H1 (cell line): ENCODE measurements at regions not wholly inside any gene's neighbourhood (a gene's known extent, or its start where the extent isn't known, plus 50 kb on each side); places are given as distances from the start of the nearest gene placed in this dataset.

Source experiments
- CTCF ChIA-PET: fragments of 300-600 bp; sonication (Branson Sonifier 250); formaldehyde crosslinking; loops from one replicate; lab custom pipeline; 2021; ENCODE audit not compliant: partially characterized antibody; lab: Charles Lee
- POLR2A ChIA-PET: fragments of 300-600 bp; sonication (Branson Sonifier 250); formaldehyde crosslinking; loops from one replicate; lab custom pipeline; 2021; ENCODE audit warnings: inconsistent platforms; ENCODE audit not compliant: partially characterized antibody; lab: Charles Lee
- DNase-seq, 2 experiments: peaks; one replicate each; pipeline versions ENCODE4 v3.0.0 to v3.0.0-alpha.2; 2010 to 2022; ENCODE audit warnings: low spot score in 2 of 2, low read depth in 1 of 2, mixed read lengths in 1 of 2
- FAIRE-seq: peaks from 2 replicates; lab custom pipeline; 2011; peaks lifted over from hg19 to GRCh38; lab: Jason Lieb, UNC
- H2AFZ ChIP-seq: 2 replicates; pipeline ENCODE4 v1.8.1; 2012; ENCODE audit warnings: low read length, inconsistent platforms
- H2AK5ac ChIP-seq: 2 replicates; pipeline ENCODE4 v1.6.1; 2013; ENCODE audit warnings: low read depth, low read length
- H2BK120ac ChIP-seq: replicated peaks from 2 replicates; pipeline ENCODE3; 2013; ENCODE audit warnings: low read depth, low read length, inconsistent platforms
- H2BK12ac ChIP-seq: 2 replicates; pipeline ENCODE4 v1.6.1; 2013; ENCODE audit warnings: low read depth, low read length
- H2BK15ac ChIP-seq: 2 replicates; pipeline ENCODE4 v1.6.1; 2013; ENCODE audit warnings: low read length
- H2BK20ac ChIP-seq: 2 replicates; pipeline ENCODE4 v1.6.1; 2013; ENCODE audit warnings: low read length
- H2BK5ac ChIP-seq: 2 replicates; pipeline ENCODE4 v1.6.1; 2013; ENCODE audit warnings: low read depth, low read length
- H3K14ac ChIP-seq: 2 replicates; pipeline ENCODE4 v1.6.1; 2013; ENCODE audit warnings: inconsistent platforms; ENCODE audit not compliant: insufficient read length
- H3K18ac ChIP-seq: 2 replicates; pipeline ENCODE4 v1.6.1; 2013; ENCODE audit warnings: low read length; ENCODE audit errors: extremely low read depth
- H3K23ac ChIP-seq: 2 replicates; pipeline ENCODE4 v1.6.1; 2013; ENCODE audit warnings: inconsistent platforms; ENCODE audit not compliant: insufficient read length
- H3K23me2 ChIP-seq: 2 replicates; pipeline ENCODE4 v1.6.1; 2013; ENCODE audit warnings: low read depth, low read length
- H3K27ac ChIP-seq: 2 replicates; pipeline ENCODE4 v1.6.1; 2011; ENCODE audit warnings: low read depth, low read length, inconsistent platforms
- H3K27me3 ChIP-seq, 4 experiments: replicated peaks in 1 of 4; 1 replicate in 1 of 4; 2 replicates in 3 of 4; pipeline versions ENCODE4 v1.6.1 to v1.8.1; 2011 to 2013; ENCODE audit warnings: low read length in 3 of 4, mild to moderate bottlenecking in 3 of 4, inconsistent platforms in 2 of 4, mixed read lengths in 2 of 4, moderate library complexity in 1 of 4; ENCODE audit not compliant: control insufficient read depth in 3 of 4, insufficient read depth in 3 of 4; ENCODE audit errors: extremely low read depth in 1 of 4
- H3K36me3 ChIP-seq, 4 experiments: 2 replicates each; pipeline versions ENCODE4 v1.6.1 to v1.8.1; 2011 to 2013; ENCODE audit warnings: mild to moderate bottlenecking in 4 of 4, low read length in 3 of 4, moderate library complexity in 2 of 4, control low read depth in 1 of 4, inconsistent platforms in 1 of 4; ENCODE audit not compliant: insufficient read depth in 4 of 4, control insufficient read depth in 2 of 4
- H3K4ac ChIP-seq: replicated peaks from 2 replicates; pipeline ENCODE3; 2013; ENCODE audit warnings: low read length, low read depth, mixed read lengths, inconsistent platforms; ENCODE audit not compliant: insufficient read length
- H3K4me1 ChIP-seq, 4 experiments: replicated peaks in 1 of 4; 1 replicate in 1 of 4; 2 replicates in 3 of 4; pipeline versions ENCODE4 v1.6.1 to v1.8.1; 2011 to 2013; ENCODE audit warnings: low read length in 3 of 4, inconsistent platforms in 2 of 4, mixed read lengths in 1 of 4; ENCODE audit not compliant: insufficient read depth in 4 of 4, control insufficient read depth in 3 of 4
- H3K4me2 ChIP-seq, 2 experiments: 2 replicates each; pipeline versions ENCODE4 v1.6.1 to v1.8.1; 2011 to 2013; ENCODE audit warnings: low read depth in 2 of 2, low read length in 2 of 2, control low read depth in 1 of 2, inconsistent platforms in 1 of 2, mild to moderate bottlenecking in 1 of 2; ENCODE audit not compliant: insufficient read depth in 1 of 2
- H3K4me3 ChIP-seq, 4 experiments: fragments of 200-600, 300-600 bp in 1 of 4; sonication (generic), shearing (Covaris generic), sonication (Bioruptor Twin) in 1 of 4; 2 replicates each; pipeline versions ENCODE4 v1.5.1 to v1.8.1; 2011 to 2016; ENCODE audit warnings: low read length in 4 of 4, low read depth in 3 of 4, control low read depth in 2 of 4, inconsistent platforms in 2 of 4, mild to moderate bottlenecking in 2 of 4, mixed read lengths in 1 of 4, moderate library complexity in 1 of 4; ENCODE audit not compliant: insufficient read depth in 2 of 4; ENCODE audit errors: extremely low read depth in 1 of 4
- H3K56ac ChIP-seq: replicated peaks from 2 replicates; pipeline ENCODE3; 2013; ENCODE audit warnings: low read depth, mild to moderate bottlenecking, mixed read lengths, low read length, inconsistent platforms; ENCODE audit not compliant: insufficient read length
- H3K79me1 ChIP-seq: 2 replicates; pipeline ENCODE4 v1.6.1; 2013; ENCODE audit warnings: low read depth, low read length, control low read depth
- H3K79me2 ChIP-seq, 2 experiments: 2 replicates each; pipeline versions ENCODE4 v1.6.1 to v1.8.1; 2012 to 2013; ENCODE audit warnings: low read length in 2 of 2, mild to moderate bottlenecking in 2 of 2, inconsistent platforms in 1 of 2; ENCODE audit not compliant: insufficient read depth in 2 of 2, control insufficient read depth in 1 of 2
- H3K9ac ChIP-seq, 4 experiments: replicated peaks in 1 of 4; 1 replicate in 1 of 4; 2 replicates in 3 of 4; pipeline versions ENCODE4 v1.6.1 to v1.8.1; 2011 to 2013; ENCODE audit warnings: low read depth in 3 of 4, low read length in 3 of 4, control low read depth in 2 of 4, mild to moderate bottlenecking in 2 of 4, moderate library complexity in 2 of 4, inconsistent platforms in 1 of 4; ENCODE audit errors: extremely low read depth in 1 of 4
- H3K9me3 ChIP-seq, 2 experiments: 2 replicates each; pipeline versions ENCODE4 v1.6.1 to v1.8.1; 2012 to 2013; ENCODE audit warnings: mild to moderate bottlenecking in 2 of 2, moderate library complexity in 2 of 2, control low read depth in 1 of 2, inconsistent platforms in 1 of 2, low read depth in 1 of 2, low read length in 1 of 2, mixed read lengths in 1 of 2; ENCODE audit not compliant: insufficient read depth in 2 of 2
- H4K20me1 ChIP-seq, 2 experiments: replicated peaks in 1 of 2; 2 replicates each; pipeline versions ENCODE3 to v1.8.1; 2011 to 2013; ENCODE audit warnings: inconsistent platforms in 2 of 2, low read length in 2 of 2, mild to moderate bottlenecking in 1 of 2; ENCODE audit not compliant: insufficient read depth in 2 of 2, control insufficient read depth in 1 of 2
- H4K5ac ChIP-seq: 2 replicates; pipeline ENCODE4 v1.6.1; 2013; ENCODE audit warnings: low read length, low read depth, mixed read lengths, inconsistent platforms; ENCODE audit not compliant: insufficient read length
- H4K8ac ChIP-seq: 2 replicates; pipeline ENCODE4 v1.8.0; 2013; ENCODE audit warnings: mild to moderate bottlenecking, moderate library complexity, low read length, inconsistent platforms; ENCODE audit not compliant: insufficient read depth; ENCODE audit errors: extremely low read depth
- H4K91ac ChIP-seq: replicated peaks from 2 replicates; pipeline ENCODE3; 2013; ENCODE audit warnings: low read length, mixed read lengths, inconsistent platforms; ENCODE audit not compliant: insufficient read length
- E2F6 ChIP-seq: IDR thresholded peaks from 2 replicates; pipeline ENCODE4 v1.6.1; 2012; ENCODE audit warnings: inconsistent platforms
- MAX ChIP-seq: IDR thresholded peaks from 2 replicates; pipeline ENCODE4 v1.6.1; 2012; ENCODE audit warnings: inconsistent platforms
- WGBS, 2 experiments: shearing (Covaris generic) in 1 of 2; methylation state at CpG; one replicate each; pipeline versions ENCODE4 v1.1.6 to v1.1.7; 2013 to 2015; ENCODE audit warnings: low lambda C conversion rate in 2 of 2, mixed read lengths in 2 of 2, inconsistent platforms in 1 of 2, low coverage in 1 of 2, missing lambda C conversion rate in 1 of 2; ENCODE audit not compliant: insufficient replicate concordance in 2 of 2, insufficient coverage in 1 of 2, insufficient read length in 1 of 2; ENCODE audit errors: extremely low coverage in 1 of 2, missing lambda C conversion rate in 1 of 2; 5-methylcytosine and 5-hydroxymethylcytosine counted together

GRCh38 chr7:138188290-138188858 is 112.1 kb downstream of the AKR1D1 start:
- no peaks in the 10 kb centered on the region for H4K20me1 ChIP-seq
- H2BK120ac ChIP-seq = no peak overlapping the region
- FAIRE-seq (peak; percentile 19), DNase-seq (no peak)
- no peak overlapping the region for H3K4ac ChIP-seq
- CTCF ChIA-PET = interaction anchor here (0.7 to 1.1 kb wide), 3 partner anchors 10 to 322 kb away, joined by 3 read pairs; no protein-coding TSS in a partner anchor
- no peak overlapping the region for H3K4me3 ChIP-seq
- no peaks in the 10 kb centered on the region for H3K9me3 ChIP-seq
- H3K56ac ChIP-seq = no peak overlapping the region
- peak overlapping the region; percentile 27; the same call in 1 of the 2 replicates for H2BK12ac ChIP-seq
- H2BK15ac ChIP-seq = no peak overlapping the region
- peak overlapping the region; percentile 41; the same call in 1 of the 2 replicates for H2BK5ac ChIP-seq
- H4K91ac ChIP-seq = peak overlapping the region; percentile 95
- no peaks in the 10 kb centered on the region for H3K79me1 ChIP-seq
- H4K8ac ChIP-seq = no peak overlapping the region
- H3K14ac ChIP-seq = no peak overlapping the region
- no peak overlapping the region for H4K5ac ChIP-seq
- H3K23me2 ChIP-seq = no peaks in the 10 kb centered on the region; the same call in 1 of the 2 replicates
- no peaks in the 10 kb centered on the region; a peak in 1 of 7 replicates for H3K4me1 ChIP-seq
- TF ChIP-seq MAX (0 out of 2 replicates have a peak, but pooled peaks have one; percentile 14), E2F6 (no peak)
- WGBS, 2 experiments = 78% methylated on average over 8 of the region's 8 CpGs; no CpG with 5 or more reads in 1 of the 2 experiments
- 0 out of 2 replicates have a peak overlapping the region, but pooled peaks have one; percentile 39 for H3K27ac ChIP-seq
- H3K4me2 ChIP-seq = no peak overlapping the region
- H3K79me2 ChIP-seq = no peaks in the 10 kb centered on the region
- H3K36me3 ChIP-seq = peaks cover 0 to 9% (median 0%) of the 10 kb centered on the region in 4 experiments; a peak in 1 of 8 replicates
- no peak overlapping the region; the same call in 1 of the 2 replicates for H3K18ac ChIP-seq
- H3K23ac ChIP-seq = no peak overlapping the region
- no peak overlapping the region; the same call in 1 of the 2 replicates for H2BK20ac ChIP-seq
- H3K27me3 ChIP-seq = no peaks in the 10 kb centered on the region
- no peak overlapping the region for H2AK5ac ChIP-seq
- no peak overlapping the region; a peak in 1 of 7 replicates for H3K9ac ChIP-seq
- no peak overlapping the region for H2AFZ ChIP-seq
- POLR2A ChIA-PET = interaction anchor here (0.8 to 1.6 kb wide), 4 partner anchors 18 to 270 kb away, joined by 3 to 4 read pairs (median 3); no protein-coding TSS in a partner anchor
